ENCODE measurements at regions not wholly inside any gene's neighbourhood (a gene's known extent, or its start where the extent isn't known, plus 50 kb on each side); places are given as distances from the start of the nearest gene placed in this dataset.

DNA sequence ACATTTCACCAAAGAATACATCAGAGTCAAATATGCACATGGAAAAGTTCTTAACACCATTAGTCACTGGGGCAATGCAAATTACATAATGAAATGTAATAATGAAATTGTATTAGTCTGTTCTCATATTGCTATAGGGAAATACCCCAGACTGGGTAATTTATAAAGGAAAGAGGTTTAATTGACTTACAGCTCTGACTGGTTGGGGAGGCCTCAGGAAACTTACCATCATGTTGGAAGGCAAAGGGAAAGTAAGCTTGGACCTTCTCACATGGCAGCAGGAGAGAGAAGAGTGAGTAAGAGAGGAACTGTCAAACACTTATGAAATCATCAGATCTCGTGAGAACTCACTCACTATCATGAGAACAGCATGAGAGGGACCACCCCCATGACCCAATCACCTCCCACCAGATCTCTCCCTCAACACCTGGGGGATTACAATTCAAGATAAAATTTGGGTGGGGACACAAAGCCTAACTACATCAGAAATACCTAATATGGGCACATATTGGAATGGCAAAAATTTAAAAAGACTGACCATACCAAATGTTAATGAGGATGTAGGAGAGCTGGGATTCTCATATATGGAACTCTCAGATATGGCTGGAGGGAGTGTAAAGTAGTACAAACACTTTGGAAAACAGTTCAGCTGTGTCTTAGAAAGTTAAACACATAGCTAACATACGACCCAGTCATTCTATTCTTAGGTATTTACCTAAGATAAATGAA lies 65.1 kb upstream of the CD44 start:
- Histone ChIP-seq H3K4me3 (ENCODE audit: control extremely low read depth in 1 of 5, extremely low read depth in 1 of 5, insufficient read depth in 1 of 5, low read depth in 2 of 5, low read length in 4 of 5) (no peak overlapping the region), H3K36me3 (replicated peaks in 1 of 2; ENCODE audit: control extremely low read depth in 1 of 2, control insufficient read depth in 1 of 2, extremely low read depth in 1 of 2, insufficient read depth in 2 of 2, low read length in 1 of 2) (no peaks in the 10 kb centered on the region), H3K27ac (ENCODE audit: low read length in 2 of 2) (no peak overlapping the region), H3K27me3 (replicated peaks in 1 of 4; ENCODE audit: control extremely low read depth in 1 of 4, control insufficient read depth in 3 of 4, insufficient read depth in 4 of 4, low read length in 3 of 4) (no peaks in the 10 kb centered on the region), H3K9ac (ENCODE audit: low read length) (no peak overlapping the region), H3K79me2 (ENCODE audit: control insufficient read depth, insufficient read depth, low read length) (peaks cover 3% of the 10 kb centered on the region), H3K9me3 (ENCODE audit: control extremely low read depth in 1 of 3, control insufficient read depth in 2 of 3, insufficient read depth in 1 of 3, low read length in 2 of 3) (peaks cover 0 to 4% (median 1%) of the 10 kb centered on the region in 3 donors), H4K20me1 (ENCODE audit: control insufficient read depth, insufficient read depth, low read length, poor library complexity, severe bottlenecking) (no peaks in the 10 kb centered on the region), H3K4me1 (ENCODE audit: control insufficient read depth in 2 of 2, insufficient read depth in 2 of 2, low read length in 2 of 2) (peaks cover 33 to 37% of the 10 kb centered on the region in 2 donors), H3K4me2 (replicated peaks; ENCODE audit: low read depth, low read length, poor library complexity, severe bottlenecking) (no peak overlapping the region), H2AFZ (ENCODE audit: insufficient read depth, low read depth, low read length, poor library complexity, severe bottlenecking) (no peak overlapping the region)
- CTCF ChIA-PET: interaction anchor here (0.6 to 1.4 kb wide), 2 partner anchors 29 to 89 kb away, joined by 3 read pairs; no protein-coding TSS in a partner anchor
- H3K4me3 Mint-ChIP-seq: no peak overlapping the region
- DNase-seq (no peak), ATAC-seq (ENCODE audit: low read depth) (no peak)
- H3K9me3 Mint-ChIP-seq (ENCODE audit: insufficient read depth): no peaks in the 10 kb centered on the region
- POLR2A ChIA-PET: no interaction called here
- H3K27ac Mint-ChIP-seq: peak overlapping the region; percentile 80
- no peaks in the 10 kb centered on the region for H3K27me3 Mint-ChIP-seq
- TF ChIP-seq, protein P1, sequence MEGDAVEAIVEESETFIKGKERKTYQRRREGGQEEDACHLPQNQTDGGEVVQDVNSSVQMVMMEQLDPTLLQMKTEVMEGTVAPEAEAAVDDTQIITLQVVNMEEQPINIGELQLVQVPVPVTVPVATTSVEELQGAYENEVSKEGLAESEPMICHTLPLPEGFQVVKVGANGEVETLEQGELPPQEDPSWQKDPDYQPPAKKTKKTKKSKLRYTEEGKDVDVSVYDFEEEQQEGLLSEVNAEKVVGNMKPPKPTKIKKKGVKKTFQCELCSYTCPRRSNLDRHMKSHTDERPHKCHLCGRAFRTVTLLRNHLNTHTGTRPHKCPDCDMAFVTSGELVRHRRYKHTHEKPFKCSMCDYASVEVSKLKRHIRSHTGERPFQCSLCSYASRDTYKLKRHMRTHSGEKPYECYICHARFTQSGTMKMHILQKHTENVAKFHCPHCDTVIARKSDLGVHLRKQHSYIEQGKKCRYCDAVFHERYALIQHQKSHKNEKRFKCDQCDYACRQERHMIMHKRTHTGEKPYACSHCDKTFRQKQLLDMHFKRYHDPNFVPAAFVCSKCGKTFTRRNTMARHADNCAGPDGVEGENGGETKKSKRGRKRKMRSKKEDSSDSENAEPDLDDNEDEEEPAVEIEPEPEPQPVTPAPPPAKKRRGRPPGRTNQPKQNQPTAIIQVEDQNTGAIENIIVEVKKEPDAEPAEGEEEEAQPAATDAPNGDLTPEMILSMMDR (IDR thresholded peaks at IDR 0.05): no peak
- no peak for TF ChIP-seq EZH2 (IDR thresholded peaks at IDR 0.05; ENCODE audit: borderline replicate concordance, insufficient read depth, low read depth, low read length, poor library complexity, severe bottlenecking)
- peaks cover 61% of the 10 kb centered on the region for H3K4me1 Mint-ChIP-seq
- intact Hi-C loops (cut with micrococcal nuclease): loop anchor here (10.0 kb wide), 1 partner anchor 261 kb away; no protein-coding TSS in a partner anchor
- WGBS (ENCODE audit: insufficient coverage): no CpG with 5 or more reads among the region's 2 CpGs
